Fibroblast of pulmonary artery (primary cell): ENCODE measurements at regions not wholly inside any gene's neighbourhood (a gene's known extent, or its start where the extent isn't known, plus 50 kb on each side); places are given as distances from the start of the nearest gene placed in this dataset.
"Not testable (repeated sequence)": the region's sequence is repeated elsewhere in the genome, so short reads cannot be mapped to it uniquely, and the experiment has no call there.

Source experiments
- DNase-seq: peaks from one replicate; pipeline ENCODE4 v3.0.0-alpha.2; 2010; ENCODE audit warnings: low read depth
- H3K4me3 ChIP-seq: replicated peaks from 2 replicates; pipeline ENCODE4 v1.5.1; 2011; ENCODE audit warnings: low read depth, mild to moderate bottlenecking, control low read depth, low read length, moderate library complexity
- TF ChIP-seq, protein P1 (sequence below): IDR thresholded peaks from 2 replicates; pipeline ENCODE4 v1.5.1; 2011; ENCODE audit warnings: mild to moderate bottlenecking, control low read depth, low read length, inconsistent platforms; ENCODE audit errors: missing control alignments

DNA sequence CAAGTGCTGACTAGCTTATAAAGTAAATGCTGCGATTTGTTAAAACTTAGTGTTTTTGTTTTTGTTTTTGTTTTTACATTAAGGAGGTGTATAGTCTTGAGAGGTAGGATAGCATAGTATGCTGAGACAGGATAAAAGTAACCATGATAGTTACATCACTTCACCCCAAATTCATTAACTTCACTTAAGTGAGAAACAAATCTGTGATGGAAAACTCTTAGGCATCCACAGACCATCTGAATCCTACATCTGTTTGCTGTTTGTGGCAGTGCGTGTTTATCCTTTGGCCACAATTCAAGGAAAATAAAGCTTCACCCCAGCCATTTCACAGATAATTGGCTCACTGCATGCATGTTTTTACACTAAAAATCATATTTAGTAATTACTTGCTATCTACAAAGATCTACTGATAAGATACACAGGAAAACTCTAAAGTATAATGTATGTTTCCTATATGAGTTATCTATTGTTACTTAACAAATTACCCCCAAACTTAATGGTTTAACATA is 82.0 kb downstream of the ZNF622 start:
- TF ChIP-seq, protein P1, sequence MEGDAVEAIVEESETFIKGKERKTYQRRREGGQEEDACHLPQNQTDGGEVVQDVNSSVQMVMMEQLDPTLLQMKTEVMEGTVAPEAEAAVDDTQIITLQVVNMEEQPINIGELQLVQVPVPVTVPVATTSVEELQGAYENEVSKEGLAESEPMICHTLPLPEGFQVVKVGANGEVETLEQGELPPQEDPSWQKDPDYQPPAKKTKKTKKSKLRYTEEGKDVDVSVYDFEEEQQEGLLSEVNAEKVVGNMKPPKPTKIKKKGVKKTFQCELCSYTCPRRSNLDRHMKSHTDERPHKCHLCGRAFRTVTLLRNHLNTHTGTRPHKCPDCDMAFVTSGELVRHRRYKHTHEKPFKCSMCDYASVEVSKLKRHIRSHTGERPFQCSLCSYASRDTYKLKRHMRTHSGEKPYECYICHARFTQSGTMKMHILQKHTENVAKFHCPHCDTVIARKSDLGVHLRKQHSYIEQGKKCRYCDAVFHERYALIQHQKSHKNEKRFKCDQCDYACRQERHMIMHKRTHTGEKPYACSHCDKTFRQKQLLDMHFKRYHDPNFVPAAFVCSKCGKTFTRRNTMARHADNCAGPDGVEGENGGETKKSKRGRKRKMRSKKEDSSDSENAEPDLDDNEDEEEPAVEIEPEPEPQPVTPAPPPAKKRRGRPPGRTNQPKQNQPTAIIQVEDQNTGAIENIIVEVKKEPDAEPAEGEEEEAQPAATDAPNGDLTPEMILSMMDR, result no peak
- no peak for DNase-seq
- H3K4me3 ChIP-seq, result no peak overlapping the region

DNA sequence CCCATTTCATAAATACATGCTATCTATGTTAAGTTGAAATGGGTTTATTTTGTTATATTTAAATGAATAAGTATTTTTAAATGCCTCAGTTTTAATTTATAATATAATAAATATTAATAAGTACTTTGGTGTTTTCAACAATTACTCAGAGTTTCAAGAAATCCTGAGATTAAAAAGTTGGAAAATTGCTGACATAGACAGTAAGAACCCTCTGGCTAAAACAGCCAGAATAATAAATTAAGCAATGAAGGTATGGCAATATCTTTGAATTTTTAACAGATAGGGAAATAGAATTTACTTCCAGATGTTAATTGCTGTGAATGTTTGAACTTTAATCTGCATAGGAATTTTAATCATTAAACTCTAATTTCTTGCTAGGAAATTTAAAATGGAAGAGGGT is 83.6 kb downstream of the ZNF622 start:
- no peak overlapping the region for H3K4me3 ChIP-seq
- TF ChIP-seq, protein P1, result no peak
- DNase-seq, result no peak

DNA sequence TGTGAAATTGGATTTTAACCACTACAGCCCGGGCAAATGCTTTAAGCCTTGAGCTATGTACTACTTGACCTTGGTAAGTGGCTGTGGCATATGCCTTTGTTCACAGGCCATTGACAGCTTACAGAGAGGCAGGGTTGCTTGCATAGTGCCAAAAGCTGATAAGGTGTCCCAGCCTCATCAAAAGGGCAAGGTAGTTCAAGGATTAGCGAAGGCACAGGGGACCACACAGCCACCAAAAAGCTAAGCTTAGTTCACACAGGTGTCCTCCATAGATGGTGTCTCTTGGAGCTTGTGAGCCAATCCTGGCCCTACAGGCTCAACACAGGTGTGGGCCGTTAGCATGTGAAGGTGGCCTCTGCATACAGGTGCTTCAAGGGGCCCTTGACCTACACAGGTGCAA is 86.8 kb downstream of the ZNF622 start:
- DNase-seq, result no peak
- TF ChIP-seq, protein P1, result no peak
- H3K4me3 ChIP-seq, result no peak overlapping the region

DNA sequence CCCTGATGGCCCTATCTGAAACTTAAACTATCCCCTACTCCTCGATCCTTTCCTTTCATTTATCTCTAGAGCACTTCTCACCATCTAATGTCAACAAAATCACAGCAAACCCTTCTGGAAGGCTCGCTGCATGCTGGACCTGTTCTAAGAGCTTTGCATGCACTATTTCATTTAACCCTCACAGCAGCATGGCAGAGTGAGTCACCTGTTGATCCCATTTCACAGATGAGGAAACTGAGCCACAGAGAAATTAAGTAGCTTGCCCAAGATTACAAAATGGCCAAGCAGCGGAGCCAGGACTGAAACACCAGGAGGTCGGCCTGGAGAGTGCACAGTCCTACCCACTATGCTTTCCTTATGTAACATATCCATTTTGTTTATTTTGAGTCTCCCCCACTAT is 93.1 kb downstream of the ZNF622 start:
- no peak for DNase-seq
- TF ChIP-seq, protein P1, result no peak
- no peak overlapping the region for H3K4me3 ChIP-seq

DNA sequence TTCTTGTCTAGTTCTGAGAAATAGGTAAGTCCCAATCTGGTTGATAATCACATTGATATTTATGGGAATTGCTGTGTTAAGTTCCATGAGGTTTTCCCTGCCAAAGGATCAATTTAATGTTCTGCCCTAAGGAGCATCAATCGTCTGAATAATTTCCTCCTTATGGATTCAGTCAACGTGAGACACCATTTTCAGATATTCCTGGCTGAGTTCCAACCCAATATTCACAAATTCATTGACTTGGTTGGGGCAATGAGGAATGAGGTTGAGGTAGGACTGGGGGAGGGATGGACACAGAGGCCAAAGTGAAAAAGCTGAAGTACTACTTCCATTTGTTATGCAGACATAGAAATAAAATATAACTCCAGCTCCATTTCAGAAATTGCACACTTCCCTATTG is 99.1 kb downstream of the ZNF622 start:
- TF ChIP-seq, protein P1, result no peak
- no peak for DNase-seq
- no peak overlapping the region for H3K4me3 ChIP-seq

DNA sequence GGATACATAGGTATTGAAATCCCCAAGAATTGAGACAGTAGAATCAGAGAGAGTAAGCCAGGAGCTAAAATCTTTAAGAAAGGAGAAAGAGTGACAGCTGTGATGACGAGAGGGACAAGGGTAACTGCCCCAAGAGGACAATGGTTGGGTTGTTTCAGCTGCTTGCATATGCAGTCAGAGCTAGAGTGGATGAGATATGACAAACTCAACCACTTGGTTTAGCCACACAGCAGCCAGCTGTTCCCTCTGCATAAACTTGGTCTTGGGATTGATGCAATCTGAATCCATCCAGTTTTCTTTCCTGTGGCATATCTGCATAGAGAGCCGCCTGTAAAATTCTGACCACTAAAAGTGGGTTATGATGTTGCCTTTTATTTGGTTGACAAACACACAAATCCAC is 100.7 kb downstream of the ZNF622 start:
- no peak overlapping the region for H3K4me3 ChIP-seq
- no peak for DNase-seq
- TF ChIP-seq, protein P1, result no peak

DNA sequence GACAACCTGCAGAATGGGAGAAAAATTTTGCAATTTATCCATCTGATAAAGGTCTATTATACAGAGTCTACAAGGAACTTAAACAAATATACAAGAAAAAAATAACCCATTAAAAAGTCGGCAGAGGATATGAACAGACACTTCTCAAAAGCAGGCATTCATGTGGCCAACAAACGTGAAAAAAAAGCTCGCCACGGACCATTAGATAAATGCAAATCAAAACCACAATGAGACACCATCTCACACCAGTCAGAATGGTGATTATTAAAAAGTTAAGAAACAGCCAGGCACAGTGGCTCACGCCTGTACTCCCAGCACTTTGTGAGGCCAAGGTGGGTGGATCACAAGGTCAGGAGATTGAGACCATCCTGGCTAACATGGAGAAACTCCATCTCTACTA is 112.2 kb downstream of the ZNF622 start:
- not testable (repeated sequence) for DNase-seq, H3K4me3 ChIP-seq
